ENCODE measurements at regions not wholly inside any gene's neighbourhood (a gene's known extent, or its start where the extent isn't known, plus 50 kb on each side); places are given as distances from the start of the nearest gene placed in this dataset.

GRCh38 chr12:67579662-67580003 is 68.9 kb upstream of the DYRK2 start:
- TF ChIP-seq, protein P1, sequence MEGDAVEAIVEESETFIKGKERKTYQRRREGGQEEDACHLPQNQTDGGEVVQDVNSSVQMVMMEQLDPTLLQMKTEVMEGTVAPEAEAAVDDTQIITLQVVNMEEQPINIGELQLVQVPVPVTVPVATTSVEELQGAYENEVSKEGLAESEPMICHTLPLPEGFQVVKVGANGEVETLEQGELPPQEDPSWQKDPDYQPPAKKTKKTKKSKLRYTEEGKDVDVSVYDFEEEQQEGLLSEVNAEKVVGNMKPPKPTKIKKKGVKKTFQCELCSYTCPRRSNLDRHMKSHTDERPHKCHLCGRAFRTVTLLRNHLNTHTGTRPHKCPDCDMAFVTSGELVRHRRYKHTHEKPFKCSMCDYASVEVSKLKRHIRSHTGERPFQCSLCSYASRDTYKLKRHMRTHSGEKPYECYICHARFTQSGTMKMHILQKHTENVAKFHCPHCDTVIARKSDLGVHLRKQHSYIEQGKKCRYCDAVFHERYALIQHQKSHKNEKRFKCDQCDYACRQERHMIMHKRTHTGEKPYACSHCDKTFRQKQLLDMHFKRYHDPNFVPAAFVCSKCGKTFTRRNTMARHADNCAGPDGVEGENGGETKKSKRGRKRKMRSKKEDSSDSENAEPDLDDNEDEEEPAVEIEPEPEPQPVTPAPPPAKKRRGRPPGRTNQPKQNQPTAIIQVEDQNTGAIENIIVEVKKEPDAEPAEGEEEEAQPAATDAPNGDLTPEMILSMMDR (optimal IDR thresholded peaks at IDR 0.05 in 1 of 3, IDR thresholded peaks at IDR 0.05 in 1 of 3, conservative IDR thresholded peaks at IDR 0.05 in 1 of 3; ENCODE audit: extremely low read depth in 1 of 3, insufficient read depth in 2 of 3, low read length in 3 of 3), result no peak
- TF ChIP-seq EZH2 (IDR thresholded peaks at IDR 0.05; ENCODE audit: low read length), result no peak

All from keratinocyte (primary cell).